GM10248 (cell line): ENCODE measurements at regions not wholly inside any gene's neighbourhood (a gene's known extent, or its start where the extent isn't known, plus 50 kb on each side); places are given as distances from the start of the nearest gene placed in this dataset.

Experiments
- CTCF ChIA-PET: fragments of 300-600 bp; sonication (Branson Sonifier 250); formaldehyde crosslinking; extraction: SDS; loops from one replicate; lab custom pipeline; 2021; ENCODE audit warnings: antibody characterized with exemption; lab: Yijun Ruan, JAX
- POLR2A ChIA-PET: fragments of 350-650 bp; sonication (Branson Sonifier 250); formaldehyde crosslinking; extraction: SDS; loops from one replicate; lab custom pipeline; 2020; ENCODE audit warnings: antibody characterized with exemption; lab: Yijun Ruan, JAX
- DNase-seq: peaks from one replicate; pipeline ENCODE4 v3.0.0; 2012; ENCODE audit errors: extremely low spot score
- TF ChIP-seq, protein P1 (sequence below): IDR thresholded peaks from 2 replicates; pipeline ENCODE4 v1.5.1; 2012; ENCODE audit warnings: mild to moderate bottlenecking, low read depth; ENCODE audit errors: extremely low read depth, missing control alignments, control extremely low read depth

- TF ChIP-seq, protein P1, sequence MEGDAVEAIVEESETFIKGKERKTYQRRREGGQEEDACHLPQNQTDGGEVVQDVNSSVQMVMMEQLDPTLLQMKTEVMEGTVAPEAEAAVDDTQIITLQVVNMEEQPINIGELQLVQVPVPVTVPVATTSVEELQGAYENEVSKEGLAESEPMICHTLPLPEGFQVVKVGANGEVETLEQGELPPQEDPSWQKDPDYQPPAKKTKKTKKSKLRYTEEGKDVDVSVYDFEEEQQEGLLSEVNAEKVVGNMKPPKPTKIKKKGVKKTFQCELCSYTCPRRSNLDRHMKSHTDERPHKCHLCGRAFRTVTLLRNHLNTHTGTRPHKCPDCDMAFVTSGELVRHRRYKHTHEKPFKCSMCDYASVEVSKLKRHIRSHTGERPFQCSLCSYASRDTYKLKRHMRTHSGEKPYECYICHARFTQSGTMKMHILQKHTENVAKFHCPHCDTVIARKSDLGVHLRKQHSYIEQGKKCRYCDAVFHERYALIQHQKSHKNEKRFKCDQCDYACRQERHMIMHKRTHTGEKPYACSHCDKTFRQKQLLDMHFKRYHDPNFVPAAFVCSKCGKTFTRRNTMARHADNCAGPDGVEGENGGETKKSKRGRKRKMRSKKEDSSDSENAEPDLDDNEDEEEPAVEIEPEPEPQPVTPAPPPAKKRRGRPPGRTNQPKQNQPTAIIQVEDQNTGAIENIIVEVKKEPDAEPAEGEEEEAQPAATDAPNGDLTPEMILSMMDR = no peak
- ChIA-PET POLR2A (no interaction called here), CTCF (no interaction called here)
- no peak for DNase-seq
Measured at GRCh38 chr17:71331754-71332325, 789.0 kb upstream of the SOX9 start.

DNA sequence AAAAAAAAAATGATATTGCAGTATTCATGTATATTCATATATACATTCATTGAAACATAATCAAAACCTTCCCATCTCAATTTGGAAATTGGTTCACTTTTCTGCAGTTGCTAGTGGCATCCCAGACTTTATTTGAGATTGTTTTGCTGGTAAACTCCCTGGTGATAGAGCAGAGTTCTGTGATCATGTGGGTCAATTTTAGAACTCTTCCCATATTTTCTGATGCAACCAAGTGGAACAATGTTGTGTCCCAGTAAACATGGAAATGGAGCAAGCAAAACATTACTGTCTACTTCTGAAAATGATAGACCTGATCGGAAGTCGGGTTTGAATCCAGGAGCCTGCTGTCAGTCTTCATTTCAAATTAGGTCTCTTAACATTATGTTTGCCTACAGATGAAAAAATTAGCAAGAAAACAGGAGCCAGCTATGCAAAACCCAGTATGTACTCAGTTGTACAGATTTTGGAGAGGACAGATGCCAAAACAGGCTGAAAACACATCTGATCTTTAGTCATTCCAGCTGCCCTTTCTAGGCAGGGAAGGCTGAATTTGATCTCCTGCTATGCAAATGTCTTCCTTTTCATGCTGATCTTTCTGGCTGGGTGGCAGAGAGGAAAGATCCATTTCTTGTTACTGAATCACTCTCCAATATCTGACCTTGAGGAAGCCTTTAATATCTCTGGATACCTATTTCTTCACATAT, 786.6 kb upstream of the SOX9 start:
- no peak for DNase-seq
- ChIA-PET POLR2A (no interaction called here), CTCF (no interaction called here)
- TF ChIP-seq, protein P1 = no peak

- TF ChIP-seq, protein P1 = no peak
- POLR2A ChIA-PET = no interaction called here
- CTCF ChIA-PET = no interaction called here
- DNase-seq = no peak
Measured at GRCh38 chr17:71335212-71335611, 785.6 kb upstream of the SOX9 start.

- ChIA-PET POLR2A (no interaction called here), CTCF (no interaction called here)
- no peak for DNase-seq
- TF ChIP-seq, protein P1 = no peak
Measured at GRCh38 chr17:71337938-71338337, 782.9 kb upstream of the SOX9 start.

DNA sequence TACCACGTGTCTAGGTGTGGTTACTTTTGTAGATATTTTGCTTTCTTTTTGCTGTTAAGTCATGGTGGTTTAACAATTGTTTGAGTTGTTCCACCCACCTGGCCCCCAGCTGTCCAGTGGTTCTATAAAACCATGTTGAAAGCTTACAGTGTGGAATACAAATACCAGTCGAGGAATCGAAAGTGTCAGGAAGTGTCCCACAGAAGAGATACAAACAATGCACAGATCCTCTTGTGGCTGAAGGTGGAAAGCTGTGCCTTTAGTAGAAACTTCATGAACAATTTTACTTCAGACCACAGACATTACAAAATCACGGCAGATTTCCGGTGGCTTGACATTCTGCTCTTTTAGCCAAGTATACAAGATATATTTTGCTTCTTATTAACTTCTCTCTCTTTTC, 782.4 kb upstream of the SOX9 start:
- no peak for DNase-seq
- POLR2A ChIA-PET = no interaction called here
- TF ChIP-seq, protein P1 = no peak
- CTCF ChIA-PET = no interaction called here

- ChIA-PET CTCF (no interaction called here), POLR2A (no interaction called here)
- TF ChIP-seq, protein P1 = no peak
Measured at GRCh38 chr17:71339206-71339605, 781.6 kb upstream of the SOX9 start.

DNA sequence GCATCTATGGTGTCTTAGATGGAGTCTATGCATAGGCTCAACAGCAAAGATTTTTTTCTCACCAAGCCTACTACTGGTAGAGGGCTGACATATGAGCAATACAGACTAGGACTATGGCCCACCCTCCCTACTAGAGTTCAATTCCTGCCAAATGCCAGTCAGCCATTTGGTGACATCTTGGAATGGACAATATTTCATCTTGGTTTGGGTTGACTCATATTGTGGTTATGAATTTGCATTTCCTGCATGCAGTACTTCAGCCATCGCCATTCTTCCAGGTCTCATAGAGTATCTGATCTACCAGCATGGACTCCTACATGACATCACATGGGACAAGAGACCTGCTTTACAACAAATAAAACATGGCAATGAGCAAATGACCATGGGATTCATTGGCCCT, 778.1 kb upstream of the SOX9 start:
- CTCF ChIA-PET = no interaction called here
- POLR2A ChIA-PET = no interaction called here
- TF ChIP-seq, protein P1 = no peak
- DNase-seq = no peak

More at GRCh38 chr17:71339206-71339605, 781.6 kb upstream of the SOX9 start:
- no peak for DNase-seq
